ENCODE measurements at regions not wholly inside any gene's neighbourhood (a gene's known extent, or its start where the extent isn't known, plus 50 kb on each side); places are given as distances from the start of the nearest gene placed in this dataset.

GRCh38 chr11:21634491-21634890 is 558.4 kb upstream of the ANO5 start:
- TF ChIP-seq POLR2AphosphoS5 (IDR thresholded peaks at IDR 0.05), result no peak
- TF ChIP-seq, protein P1, sequence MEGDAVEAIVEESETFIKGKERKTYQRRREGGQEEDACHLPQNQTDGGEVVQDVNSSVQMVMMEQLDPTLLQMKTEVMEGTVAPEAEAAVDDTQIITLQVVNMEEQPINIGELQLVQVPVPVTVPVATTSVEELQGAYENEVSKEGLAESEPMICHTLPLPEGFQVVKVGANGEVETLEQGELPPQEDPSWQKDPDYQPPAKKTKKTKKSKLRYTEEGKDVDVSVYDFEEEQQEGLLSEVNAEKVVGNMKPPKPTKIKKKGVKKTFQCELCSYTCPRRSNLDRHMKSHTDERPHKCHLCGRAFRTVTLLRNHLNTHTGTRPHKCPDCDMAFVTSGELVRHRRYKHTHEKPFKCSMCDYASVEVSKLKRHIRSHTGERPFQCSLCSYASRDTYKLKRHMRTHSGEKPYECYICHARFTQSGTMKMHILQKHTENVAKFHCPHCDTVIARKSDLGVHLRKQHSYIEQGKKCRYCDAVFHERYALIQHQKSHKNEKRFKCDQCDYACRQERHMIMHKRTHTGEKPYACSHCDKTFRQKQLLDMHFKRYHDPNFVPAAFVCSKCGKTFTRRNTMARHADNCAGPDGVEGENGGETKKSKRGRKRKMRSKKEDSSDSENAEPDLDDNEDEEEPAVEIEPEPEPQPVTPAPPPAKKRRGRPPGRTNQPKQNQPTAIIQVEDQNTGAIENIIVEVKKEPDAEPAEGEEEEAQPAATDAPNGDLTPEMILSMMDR (IDR thresholded peaks at IDR 0.05), result no peak

Data from sigmoid colon (tissue), 4 donors.